Pancreas (tissue), 10 donors: ENCODE measurements at regions not wholly inside any gene's neighbourhood (a gene's known extent, or its start where the extent isn't known, plus 50 kb on each side); places are given as distances from the start of the nearest gene placed in this dataset.

Experiments used
- ATAC-seq, 4 donors: fragments of 200-7000 bp; cut with Tn5 transposase; one replicate each; pipeline versions ENCODE4 v1.8.0 to v1.9.1; 2020; ENCODE audit warnings: mild to moderate bottlenecking in 4 of 4, moderate library complexity in 4 of 4
- DNase-seq, 6 donors: peaks; one replicate each; pipeline ENCODE4 v3.0.0-alpha.2; 2020
- FAIRE-seq: peaks from 2 replicates; lab custom pipeline; 2012; peaks lifted over from hg19 to GRCh38; lab: Jason Lieb, UNC
- H3K27ac ChIP-seq, 4 donors: fragments of 200-600 bp; sonication (generic); 1 replicate in 3 of 4; 2 replicates in 1 of 4; pipeline versions ENCODE4 v1.5.0 to v1.8.0; 2020
- H3K27me3 ChIP-seq, 4 donors: fragments of 200-600 bp; one replicate each; pipeline ENCODE4 v1.8.0; 2021
- H3K36me3 ChIP-seq, 3 donors: fragments of 200-600 bp; sonication (generic) in 1 of 3; one replicate each; pipeline versions ENCODE4 v1.5.0 to v1.8.0; 2020 to 2021
- H3K4me1 ChIP-seq, 3 donors: fragments of 200-600 bp; one replicate each; pipeline ENCODE4 v1.8.0; 2021
- H3K4me3 ChIP-seq, 4 donors: fragments of 200-600 bp; sonication (generic) in 2 of 4; one replicate each; pipeline versions ENCODE4 v1.5.0 to v1.8.0; 2020 to 2021
- H3K9me3 ChIP-seq, 4 donors: fragments of 200-600 bp; one replicate each; pipeline ENCODE4 v1.8.0; 2021
- WGBS, 2 donors: extraction: QIAGEN DNeasy Blood & Tissue Kit; methylation state at CpG; one replicate each; pipeline ENCODE4 v1.1.7; 2013; 5-methylcytosine and 5-hydroxymethylcytosine counted together
- intact Hi-C, 3 donors: fragments of 100-400 bp; cut with DNase I; formaldehyde crosslinking; loops; one replicate each; pipeline versions ENCODE4 v1.11.1 to v1.14.2; 2022
- TF ChIP-seq, protein P1 (sequence below), 4 donors: fragments of 200-600 bp; sonication (generic) in 3 of 4; IDR thresholded peaks; one replicate each; pipeline versions ENCODE4 v1.5.0 to v1.8.0; 2021; ENCODE audit warnings: antibody characterized with exemption in 4 of 4
- donor health status: healthy with polysubstance abuse.
- donor health status: DM: no; HTN: no; CAD: no; lungs with moderate emphysema.
- donor health status: DM: no; HTN: no; CAD: no.
- donor health status: control.
- donor health status: control.
- donor health status: Bipolar disorder and iron deficiency.
- donor health status: DM: yes; HTN: yes; CAD: no.
- donor health status: DM: no; HTN: no; CAD: no.
- donor health status: DM: no; HTN: no; CAD: no.
- donor health status: DM: yes; HTN: yes; CAD: no.

DNA sequence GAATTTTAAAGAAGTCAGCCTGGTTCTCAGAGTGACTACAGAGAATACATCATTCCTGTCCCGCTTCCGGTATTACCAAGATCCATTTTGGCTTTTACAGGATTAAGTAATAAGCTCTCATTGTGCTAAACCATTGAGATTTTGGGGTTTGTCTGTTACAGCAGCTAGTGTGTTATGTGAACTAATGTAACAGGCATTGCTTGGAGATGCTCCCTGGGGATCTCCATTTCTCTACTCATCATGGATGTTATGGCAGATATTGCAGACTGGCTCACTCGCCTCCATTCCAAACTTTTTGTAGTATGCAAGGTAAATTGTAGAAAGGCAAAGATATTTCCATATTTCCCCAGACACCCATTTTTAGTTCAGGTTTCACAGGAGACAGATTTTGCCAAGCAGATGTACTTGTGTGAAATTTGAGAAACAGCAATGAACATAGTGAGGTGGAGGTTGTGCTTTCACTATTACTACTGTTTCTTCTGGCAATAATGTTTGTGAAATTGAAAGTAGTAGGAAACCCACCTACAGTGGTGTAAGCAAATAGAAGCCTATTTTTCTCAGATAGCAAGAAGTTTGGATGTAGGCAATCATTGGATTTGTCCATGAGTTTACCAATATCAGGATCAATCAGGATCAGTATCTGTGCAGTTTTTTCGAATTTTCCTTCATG lies 177.1 kb upstream of the GALNT15 start:
- Histone ChIP-seq H3K4me3 (no peak overlapping the region), H3K27ac (no peak overlapping the region), H3K4me1 (no peaks in the 10 kb centered on the region), H3K27me3 (no peaks in the 10 kb centered on the region), H3K36me3 (no peaks in the 10 kb centered on the region), H3K9me3 (no peaks in the 10 kb centered on the region)
- intact Hi-C loops, result no loop called here
- TF ChIP-seq, protein P1, sequence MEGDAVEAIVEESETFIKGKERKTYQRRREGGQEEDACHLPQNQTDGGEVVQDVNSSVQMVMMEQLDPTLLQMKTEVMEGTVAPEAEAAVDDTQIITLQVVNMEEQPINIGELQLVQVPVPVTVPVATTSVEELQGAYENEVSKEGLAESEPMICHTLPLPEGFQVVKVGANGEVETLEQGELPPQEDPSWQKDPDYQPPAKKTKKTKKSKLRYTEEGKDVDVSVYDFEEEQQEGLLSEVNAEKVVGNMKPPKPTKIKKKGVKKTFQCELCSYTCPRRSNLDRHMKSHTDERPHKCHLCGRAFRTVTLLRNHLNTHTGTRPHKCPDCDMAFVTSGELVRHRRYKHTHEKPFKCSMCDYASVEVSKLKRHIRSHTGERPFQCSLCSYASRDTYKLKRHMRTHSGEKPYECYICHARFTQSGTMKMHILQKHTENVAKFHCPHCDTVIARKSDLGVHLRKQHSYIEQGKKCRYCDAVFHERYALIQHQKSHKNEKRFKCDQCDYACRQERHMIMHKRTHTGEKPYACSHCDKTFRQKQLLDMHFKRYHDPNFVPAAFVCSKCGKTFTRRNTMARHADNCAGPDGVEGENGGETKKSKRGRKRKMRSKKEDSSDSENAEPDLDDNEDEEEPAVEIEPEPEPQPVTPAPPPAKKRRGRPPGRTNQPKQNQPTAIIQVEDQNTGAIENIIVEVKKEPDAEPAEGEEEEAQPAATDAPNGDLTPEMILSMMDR (IDR thresholded peaks at IDR 0.05), result no peak
- FAIRE-seq, result no peak
- ATAC-seq, result no peak
- WGBS, 2 donors, result 84 to 90% methylated on average over 4 of the region's 4 CpGs
- DNase-seq, result no peak

DNA sequence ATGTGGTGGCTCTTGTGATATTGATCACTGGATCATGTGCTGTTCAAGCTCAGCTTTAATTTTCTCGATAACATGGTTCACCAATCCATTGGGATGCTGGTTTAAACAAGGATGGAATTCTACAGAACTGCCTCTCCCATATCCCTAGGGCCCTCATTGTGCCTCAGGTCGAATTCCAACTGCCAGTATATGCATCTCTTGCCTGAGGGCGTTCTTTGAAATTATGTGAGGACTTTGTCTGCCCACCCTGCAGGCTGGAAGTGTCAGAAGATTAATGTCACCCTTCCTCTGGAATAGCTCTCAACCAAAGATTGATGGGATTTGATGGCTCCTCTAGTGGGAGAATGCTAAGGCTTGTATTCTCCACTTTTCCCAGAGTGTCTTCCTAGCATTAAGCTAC lies 175.6 kb upstream of the GALNT15 start:
- H3K4me1 ChIP-seq, result no peaks in the 10 kb centered on the region
- H3K4me3 ChIP-seq, result no peak overlapping the region
- ATAC-seq, result no peak
- no peaks in the 10 kb centered on the region for H3K9me3 ChIP-seq
- FAIRE-seq, result no peak
- intact Hi-C loops, result no loop called here
- no peaks in the 10 kb centered on the region for H3K27me3 ChIP-seq
- TF ChIP-seq, protein P1 (IDR thresholded peaks at IDR 0.05), result no peak
- WGBS, 2 donors, result 75 to 76% methylated on average over 3 of the region's 3 CpGs
- H3K27ac ChIP-seq, result no peak overlapping the region
- no peak for DNase-seq
- H3K36me3 ChIP-seq, result no peaks in the 10 kb centered on the region

DNA sequence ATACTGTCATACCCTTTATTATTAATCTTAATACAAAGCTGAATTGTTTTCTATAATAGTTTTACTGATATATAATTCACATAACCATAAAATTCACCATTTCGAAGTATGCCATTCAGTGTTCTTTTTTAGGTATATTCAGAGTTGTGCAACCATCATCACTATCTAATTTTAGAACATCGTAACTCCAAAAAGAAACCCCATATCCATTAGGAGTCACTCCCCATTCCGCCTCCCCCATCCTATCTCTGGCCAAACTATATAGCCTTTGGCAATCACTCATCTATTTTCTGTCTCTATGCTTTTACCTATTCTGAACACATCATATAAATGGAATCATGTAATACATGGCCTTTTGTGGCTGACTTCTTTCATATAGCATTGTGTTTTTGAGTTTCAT lies 169.7 kb upstream of the GALNT15 start:
- TF ChIP-seq, protein P1 (IDR thresholded peaks at IDR 0.05), result no peak
- Histone ChIP-seq H3K27me3 (no peaks in the 10 kb centered on the region), H3K4me3 (no peak overlapping the region), H3K4me1 (no peaks in the 10 kb centered on the region), H3K9me3 (no peaks in the 10 kb centered on the region), H3K36me3 (no peaks in the 10 kb centered on the region), H3K27ac (no peak overlapping the region)
- 94 to 95% methylated on average over 3 of the region's 3 CpGs for WGBS, 2 donors
- intact Hi-C loops, result no loop called here
- ATAC-seq (no peak), DNase-seq (no peak), FAIRE-seq (no peak)

DNA sequence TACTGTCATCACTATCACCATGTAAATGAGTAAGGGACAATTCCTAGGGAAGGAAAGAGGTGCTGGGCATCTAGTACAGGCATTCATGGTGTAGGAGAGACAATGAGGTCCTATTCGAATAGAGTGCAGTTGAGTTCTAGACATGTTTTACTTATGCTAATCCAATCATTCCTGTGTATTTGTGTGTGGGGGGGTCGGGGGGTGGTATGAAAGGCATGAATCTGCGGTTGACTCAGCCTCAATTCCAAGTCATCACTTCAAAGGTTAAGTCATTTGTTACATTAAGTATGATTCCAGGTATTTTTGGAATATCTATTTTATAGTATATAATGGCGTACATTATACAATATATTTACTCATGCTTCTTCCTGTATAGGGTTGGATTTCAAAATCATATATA lies 163.1 kb upstream of the GALNT15 start:
- no peak overlapping the region for H3K4me3 ChIP-seq
- no peaks in the 10 kb centered on the region for H3K27me3 ChIP-seq
- H3K27ac ChIP-seq, result no peak overlapping the region
- H3K36me3 ChIP-seq, result no peaks in the 10 kb centered on the region
- no peak for ATAC-seq
- FAIRE-seq, result no peak
- 90 to 91% methylated on average over 4 of the region's 4 CpGs for WGBS, 2 donors
- DNase-seq, result no peak
- TF ChIP-seq, protein P1 (IDR thresholded peaks at IDR 0.05), result no peak
- H3K9me3 ChIP-seq, result no peaks in the 10 kb centered on the region
- intact Hi-C loops, result no loop called here
- no peaks in the 10 kb centered on the region for H3K4me1 ChIP-seq

DNA sequence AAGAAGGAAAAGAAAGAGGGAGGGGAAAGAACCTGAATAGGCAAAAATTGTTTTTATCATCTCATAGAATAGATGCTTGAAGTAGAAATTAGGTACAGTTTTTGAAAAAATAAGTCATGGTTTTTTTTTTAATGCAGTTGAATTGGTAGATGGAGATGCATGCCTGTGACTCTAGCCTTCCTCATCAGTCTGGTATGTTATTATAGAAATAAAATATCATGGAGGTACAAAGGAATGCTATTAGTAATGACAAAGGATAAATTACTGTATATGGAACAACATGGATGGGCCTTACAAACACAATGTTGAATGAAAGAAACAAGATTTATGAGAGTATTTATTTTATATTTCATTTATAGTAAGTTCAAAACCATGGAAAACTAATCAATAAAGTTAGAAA lies 162.4 kb upstream of the GALNT15 start:
- intact Hi-C loops, result no loop called here
- no peak overlapping the region for H3K27ac ChIP-seq
- no peaks in the 10 kb centered on the region for H3K27me3 ChIP-seq
- no peak overlapping the region for H3K4me3 ChIP-seq
- TF ChIP-seq, protein P1 (IDR thresholded peaks at IDR 0.05), result no peak
- no peak for DNase-seq
- H3K4me1 ChIP-seq, result no peaks in the 10 kb centered on the region
- H3K9me3 ChIP-seq, result no peaks in the 10 kb centered on the region
- ATAC-seq, result no peak
- no peaks in the 10 kb centered on the region for H3K36me3 ChIP-seq
- FAIRE-seq, result no peak
